Suppressor macrophage treated with lipopolysaccharide for 4 hours (primary cell): ENCODE measurements at regions not wholly inside any gene's neighbourhood (a gene's known extent, or its start where the extent isn't known, plus 50 kb on each side); places are given as distances from the start of the nearest gene placed in this dataset.
"Not testable (repeated sequence)": the region's sequence is repeated elsewhere in the genome, so short reads cannot be mapped to it uniquely, and the experiment has no call there.

Source experiments
- DNase-seq: peaks from one replicate; pipeline ENCODE4 v3.0.0-alpha.2; 2020

GRCh38 chr3:106945435-106945834 lies 431.8 kb upstream of the CCDC54 start:
- DNase-seq = no peak

DNA sequence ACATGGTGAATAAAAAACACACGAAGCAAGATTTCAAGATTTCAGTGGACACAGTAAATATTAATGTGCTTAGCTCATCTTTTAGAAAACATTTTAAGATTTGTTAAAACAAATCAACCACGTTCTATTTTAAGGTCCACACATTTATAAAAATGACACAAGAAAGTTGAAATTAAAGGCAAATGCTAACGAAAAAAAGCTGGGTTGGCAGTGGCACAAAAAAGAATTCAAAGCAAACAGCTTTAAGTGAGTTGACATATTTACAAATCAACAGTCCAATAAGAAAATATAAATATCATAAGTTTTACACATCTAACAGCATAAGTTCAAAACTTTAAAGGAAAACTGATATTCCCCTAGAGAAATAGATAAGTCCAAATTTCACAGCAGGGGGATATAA lies 430.4 kb upstream of the CCDC54 start:
- no peak for DNase-seq

DNA sequence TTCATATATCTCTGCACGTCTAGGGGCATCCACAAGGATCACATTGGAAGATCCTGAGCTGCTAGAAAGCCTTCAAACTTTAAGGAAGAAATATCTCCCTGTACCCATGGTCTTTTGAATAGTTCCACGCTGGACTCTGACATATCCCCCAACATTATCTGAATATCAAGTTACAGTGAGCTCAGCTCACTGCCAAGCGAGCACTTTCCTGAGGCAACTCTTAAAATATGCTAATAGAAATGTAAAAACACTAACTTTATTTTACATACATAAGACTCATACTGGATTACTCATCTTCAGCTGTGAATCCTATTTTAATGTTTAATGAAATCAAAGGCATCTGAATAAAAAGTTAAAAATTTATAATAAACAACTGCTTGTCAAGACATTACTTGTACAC lies 420.2 kb upstream of the CCDC54 start:
- DNase-seq = no peak

DNA sequence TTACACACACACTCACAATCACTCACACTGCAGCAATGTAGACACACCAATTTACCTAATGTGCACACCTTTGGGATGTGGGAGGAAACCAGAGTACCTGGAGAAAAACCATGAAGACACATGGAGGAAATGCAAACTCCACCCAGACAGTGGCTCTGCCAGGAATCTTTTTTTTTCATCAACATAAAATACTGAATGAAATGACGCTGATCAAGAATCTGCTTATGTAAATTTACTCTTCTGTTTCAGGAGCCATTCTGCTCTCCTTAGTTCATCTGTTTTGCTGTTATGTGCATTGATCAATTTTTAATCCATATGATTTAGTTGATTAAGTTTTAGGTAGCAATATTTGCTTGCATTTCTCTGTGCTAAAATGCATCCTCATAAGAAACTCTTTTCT lies 414.2 kb upstream of the CCDC54 start:
- DNase-seq = no peak

- no peak for DNase-seq
These were observed 413.8 kb upstream of the CCDC54 start for GRCh38 chr3:106963442-106963841.

GRCh38 chr3:106965307-106965706 lies 411.9 kb upstream of the CCDC54 start:
- no peak for DNase-seq

DNA sequence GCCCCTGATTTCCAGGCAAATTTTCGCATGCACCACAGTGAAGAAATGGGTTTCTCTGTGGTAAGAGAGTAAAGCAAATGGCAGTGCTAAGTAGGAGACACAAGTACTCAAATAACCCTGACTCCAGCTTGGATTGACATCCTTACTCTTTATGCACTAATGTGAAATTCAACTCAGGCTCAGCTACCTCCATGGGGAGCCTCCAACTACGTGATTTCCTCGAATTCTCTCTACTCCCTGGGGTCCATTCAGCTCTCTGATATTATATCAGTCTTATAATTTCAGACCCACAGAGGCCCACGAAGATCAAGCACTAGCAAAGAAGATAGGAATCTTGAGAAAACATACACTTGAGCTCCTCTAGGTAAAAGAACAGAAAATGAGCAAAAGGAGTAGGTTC lies 407.6 kb upstream of the CCDC54 start:
- no peak for DNase-seq

DNA sequence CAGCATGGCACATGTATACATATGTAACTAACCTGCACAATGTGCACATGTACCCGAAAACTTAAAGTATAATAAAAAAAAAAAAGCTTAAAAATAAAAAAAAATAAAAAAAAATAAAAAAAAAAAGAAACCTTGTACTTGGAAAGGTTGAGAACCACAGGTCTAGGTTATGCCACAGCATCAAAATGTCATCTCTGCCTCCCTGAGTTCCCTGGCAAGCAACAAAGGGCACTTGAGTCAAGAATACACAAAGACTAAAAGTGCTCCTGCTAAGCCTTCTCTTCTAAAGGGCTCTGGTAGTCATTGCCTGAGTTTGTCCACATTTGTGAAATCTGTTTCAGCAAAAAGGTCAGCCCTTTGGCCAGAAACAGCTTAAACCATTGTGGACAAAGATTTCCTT lies 395.8 kb upstream of the CCDC54 start:
- DNase-seq = no peak

- no peak for DNase-seq
These were observed 391.5 kb upstream of the CCDC54 start for GRCh38 chr3:106985721-106986120.

DNA sequence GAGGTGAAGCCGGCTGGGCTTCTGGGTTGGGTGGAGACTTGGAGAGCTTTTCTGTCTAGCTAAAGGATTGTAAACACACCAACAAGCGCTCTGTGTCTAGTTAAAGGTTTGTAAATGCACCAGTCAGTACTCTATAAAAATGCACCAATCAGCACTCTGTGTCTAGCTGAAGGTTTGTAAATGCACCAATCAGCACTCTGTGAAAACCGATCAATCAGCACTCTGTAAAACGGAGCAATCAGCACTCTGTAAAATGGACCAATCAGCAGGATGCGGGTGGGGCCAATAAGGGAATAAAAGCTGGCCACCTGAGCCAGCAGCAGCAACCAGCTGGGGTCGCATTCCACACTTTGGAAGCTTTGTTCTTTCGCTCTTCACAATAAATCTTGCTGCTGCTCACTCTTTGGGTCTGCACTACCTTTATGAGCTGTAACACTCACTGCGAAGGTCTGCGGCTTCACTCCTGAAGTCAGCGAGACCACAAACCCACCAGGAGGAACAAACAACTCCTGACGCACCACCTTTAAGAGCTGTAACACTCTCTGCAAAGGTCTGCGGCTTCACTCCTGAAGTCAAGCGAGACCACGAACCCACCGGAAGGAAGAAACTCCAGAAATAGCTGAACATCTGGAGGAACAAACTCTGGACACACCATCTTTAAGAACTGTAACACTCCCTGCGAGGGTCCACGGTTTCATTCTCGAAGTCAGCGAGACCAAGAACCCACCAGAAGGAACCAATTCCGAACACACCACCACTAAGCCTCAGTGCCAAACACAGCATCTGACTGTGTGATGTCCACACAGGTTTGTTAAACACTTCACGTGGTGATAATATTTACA lies 378.2 kb upstream of the CCDC54 start:
- DNase-seq = not testable (repeated sequence)

DNA sequence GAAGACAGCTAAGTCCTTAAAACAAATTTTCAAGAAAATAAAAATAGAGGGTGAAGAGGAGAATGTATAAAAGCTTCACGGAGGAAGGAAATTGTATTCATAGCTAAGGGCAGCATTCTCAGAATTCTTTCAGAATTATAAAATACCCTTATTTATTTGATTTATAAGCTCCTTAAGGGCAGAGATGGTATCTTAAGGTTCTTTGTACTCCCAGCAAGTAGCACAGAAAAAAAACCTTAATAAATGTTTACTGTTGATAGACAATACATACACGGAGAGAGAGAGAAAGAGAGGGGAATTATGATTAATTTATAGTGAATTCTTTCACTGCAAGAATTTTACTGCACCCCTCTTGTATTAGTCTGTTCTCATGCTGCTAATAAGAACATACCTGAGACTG lies 375.6 kb upstream of the CCDC54 start:
- DNase-seq = no peak

GRCh38 chr3:107005352-107005751 lies 371.9 kb upstream of the CCDC54 start:
- not testable (repeated sequence) for DNase-seq

DNA sequence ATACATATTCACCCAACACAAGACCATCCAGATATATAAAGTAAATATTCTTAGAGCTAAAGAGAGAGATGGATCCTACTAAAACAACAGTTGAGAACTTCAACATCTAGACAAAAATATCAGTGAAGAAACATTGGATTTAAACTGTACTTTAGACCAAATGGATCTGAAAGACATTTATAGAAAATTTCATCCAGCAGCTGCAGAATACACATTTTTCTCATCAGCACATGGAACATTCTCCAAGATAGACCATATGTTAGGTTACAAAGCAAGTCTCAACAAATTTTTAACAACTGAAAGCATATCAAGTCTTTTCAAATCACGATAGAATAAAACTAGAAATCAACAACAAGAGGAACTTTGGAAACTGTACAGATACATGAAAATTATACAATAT lies 369.0 kb upstream of the CCDC54 start:
- no peak for DNase-seq

- no peak for DNase-seq
These were observed 363.6 kb upstream of the CCDC54 start for GRCh38 chr3:107013641-107014040.

GRCh38 chr3:107024551-107025026 lies 352.6 kb upstream of the CCDC54 start:
- no peak for DNase-seq

DNA sequence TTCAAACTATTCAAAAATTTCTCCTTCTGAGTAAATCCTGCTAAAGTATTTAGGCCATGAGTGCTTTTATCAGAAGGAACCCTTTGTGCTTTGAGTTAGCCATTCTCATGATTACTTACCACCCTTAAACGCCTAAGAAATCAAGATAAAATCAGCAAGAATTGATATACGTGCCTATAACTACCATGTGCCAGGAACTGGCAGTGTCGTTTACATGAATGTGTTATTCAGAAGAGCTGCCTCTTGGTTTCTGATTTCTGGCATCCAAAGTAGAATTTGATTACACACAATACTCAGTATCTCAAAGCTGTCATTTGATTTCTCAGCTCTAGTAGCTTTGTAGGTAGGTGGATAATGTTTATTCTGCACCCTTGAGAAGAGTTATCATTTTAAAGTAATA lies 351.3 kb upstream of the CCDC54 start:
- no peak for DNase-seq

- DNase-seq = no peak
These were observed 349.2 kb upstream of the CCDC54 start for GRCh38 chr3:107028086-107028485.

DNA sequence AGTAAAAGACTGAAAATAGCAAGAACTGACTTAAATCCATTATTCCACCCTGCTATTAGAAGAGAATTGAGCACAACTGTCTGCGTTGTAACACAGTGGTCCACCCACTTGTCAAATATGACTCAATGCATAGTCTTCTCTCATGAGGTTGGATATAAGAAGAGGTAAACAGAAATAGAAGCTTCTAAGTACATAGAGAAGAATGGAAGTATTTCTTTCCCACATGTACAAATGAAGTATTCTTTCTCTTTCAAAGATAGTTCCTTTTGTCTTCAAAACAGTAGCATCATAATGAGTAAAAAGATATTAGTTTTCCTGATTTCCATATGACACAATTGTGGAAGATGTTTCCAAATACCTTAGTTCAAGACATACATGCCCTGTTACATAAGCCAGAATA lies 348.6 kb upstream of the CCDC54 start:
- DNase-seq = no peak

DNA sequence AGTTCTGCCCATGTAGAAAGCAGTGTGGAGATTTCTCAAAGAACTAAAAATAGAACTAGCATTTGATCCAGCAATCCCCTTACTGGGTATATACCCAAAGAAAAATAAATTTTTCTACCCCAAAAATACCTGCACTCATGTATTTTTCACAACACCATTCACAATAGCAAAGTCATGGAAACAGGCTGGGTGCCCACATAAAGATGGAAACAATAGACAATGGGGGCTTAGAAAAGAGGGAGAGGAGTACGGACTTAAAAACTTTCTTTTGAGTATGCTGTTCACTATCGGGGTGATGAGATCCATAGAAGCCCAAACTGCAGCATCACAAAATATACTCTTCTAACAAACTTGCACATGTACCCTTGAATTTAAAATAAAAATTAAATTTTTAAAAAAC lies 345.1 kb upstream of the CCDC54 start:
- DNase-seq = no peak

DNA sequence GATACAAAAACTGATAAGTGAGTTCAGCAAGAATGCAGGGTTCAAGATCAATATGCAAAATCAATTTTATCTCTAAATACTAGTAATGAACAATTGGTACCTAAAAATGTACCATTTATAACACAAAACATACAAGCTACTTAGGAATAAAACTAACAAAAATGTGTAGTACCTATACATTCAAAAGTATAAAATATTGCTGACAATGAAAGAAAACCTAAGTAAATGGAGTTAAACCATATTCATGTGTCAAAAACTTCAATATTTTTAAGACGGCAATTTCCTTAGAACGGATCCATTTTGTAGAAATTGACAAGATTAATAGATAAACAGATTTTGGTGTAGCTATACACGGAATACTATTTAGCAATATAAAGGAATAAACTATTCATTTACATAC lies 343.1 kb upstream of the CCDC54 start:
- no peak for DNase-seq

- DNase-seq = no peak
These were observed 342.1 kb upstream of the CCDC54 start for GRCh38 chr3:107035176-107035575.

- no peak for DNase-seq
These were observed 332.6 kb upstream of the CCDC54 start for GRCh38 chr3:107044677-107045076.

GRCh38 chr3:107045791-107046190 lies 331.4 kb upstream of the CCDC54 start:
- DNase-seq = no peak

- no peak for DNase-seq
These were observed 321.9 kb upstream of the CCDC54 start for GRCh38 chr3:107055181-107055942.
